VCaP (cell line): ENCODE measurements at regions not wholly inside any gene's neighbourhood (a gene's known extent, or its start where the extent isn't known, plus 50 kb on each side); places are given as distances from the start of the nearest gene placed in this dataset.

Experiments
- H3K27ac ChIP-seq: fragments of 450-650 bp; 2 replicates; pipeline ENCODE4 v1.5.1; 2017
- CTCF ChIP-seq: fragments of 450-650 bp; conservative IDR thresholded peaks from 2 replicates; pipeline ENCODE4 v1.5.1; 2017; ENCODE audit warnings: mild to moderate bottlenecking, moderate library complexity

- TF ChIP-seq CTCF, result no peak
- H3K27ac ChIP-seq, result no peak overlapping the region
These were observed 200.3 kb upstream of the SVIL start for GRCh38 chr10:29835055-29835454.

- H3K27ac ChIP-seq, result no peak overlapping the region
- TF ChIP-seq CTCF, result no peak
These were observed 196.1 kb upstream of the SVIL start for GRCh38 chr10:29830531-29831512.

- no peak for TF ChIP-seq CTCF
- no peak overlapping the region for H3K27ac ChIP-seq
These were observed 195.0 kb upstream of the SVIL start for GRCh38 chr10:29829776-29830175.

- TF ChIP-seq CTCF, result no peak
- H3K27ac ChIP-seq, result no peak overlapping the region
These were observed 194.2 kb upstream of the SVIL start for GRCh38 chr10:29828956-29829355.

- no peak for TF ChIP-seq CTCF
- no peak overlapping the region for H3K27ac ChIP-seq
These were observed 193.7 kb upstream of the SVIL start for GRCh38 chr10:29828440-29828894.

- no peak for TF ChIP-seq CTCF
- no peak overlapping the region for H3K27ac ChIP-seq
These were observed 192.7 kb upstream of the SVIL start for GRCh38 chr10:29827512-29827911.

- no peak for TF ChIP-seq CTCF
- H3K27ac ChIP-seq, result no peak overlapping the region
These were observed 192.2 kb upstream of the SVIL start for GRCh38 chr10:29826801-29827450.
